Eye (tissue), 1 donor: ENCODE measurements at regions not wholly inside any gene's neighbourhood (a gene's known extent, or its start where the extent isn't known, plus 50 kb on each side); places are given as distances from the start of the nearest gene placed in this dataset.
A peak's percentile ranks its signal among the peaks of the same experiment; 100 is the strongest.

Experiments
- DNase-seq: peaks from one replicate; pipeline ENCODE4 v3.0.0-alpha.2; 2015

DNA sequence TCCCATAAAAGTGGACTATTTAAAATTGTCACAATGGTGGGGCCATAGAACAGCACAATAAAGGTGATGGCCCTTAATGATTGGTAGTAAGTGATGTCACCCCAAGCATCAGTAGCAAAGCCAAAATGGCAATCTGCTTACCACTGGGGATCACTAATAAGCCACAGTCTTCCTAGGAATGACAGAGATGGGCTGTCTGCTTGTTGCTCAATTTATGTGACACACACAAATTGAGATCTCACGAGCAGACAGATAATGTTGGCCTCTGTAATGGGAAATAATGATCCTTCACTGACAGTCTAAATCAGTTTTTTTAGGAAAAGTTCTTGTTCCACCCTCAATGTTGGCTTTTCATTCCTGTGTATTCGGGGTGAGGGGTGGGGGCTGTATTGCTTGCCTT, 515.1 kb downstream of the BRD1 start:
- no peak for DNase-seq

DNA sequence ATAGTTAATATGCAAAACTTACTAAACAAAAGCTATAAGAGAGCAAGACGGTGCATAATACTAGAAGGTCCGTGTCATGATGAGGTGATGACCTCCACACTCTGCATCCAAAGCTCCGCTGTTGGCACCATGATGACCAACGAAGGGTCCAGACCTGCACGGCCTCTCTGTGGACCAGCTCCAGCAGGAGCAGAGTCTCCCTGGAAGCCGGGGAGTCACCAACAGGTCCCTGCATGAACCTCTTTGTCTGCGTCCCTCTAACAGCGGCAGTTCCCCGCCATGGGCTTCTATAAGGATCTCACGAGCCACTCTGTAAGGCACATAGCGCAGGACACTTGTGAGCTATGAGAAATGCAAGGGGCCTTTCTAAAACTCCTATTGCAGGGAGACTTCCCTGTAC, 517.3 kb downstream of the BRD1 start:
- DNase-seq = no peak

DNA sequence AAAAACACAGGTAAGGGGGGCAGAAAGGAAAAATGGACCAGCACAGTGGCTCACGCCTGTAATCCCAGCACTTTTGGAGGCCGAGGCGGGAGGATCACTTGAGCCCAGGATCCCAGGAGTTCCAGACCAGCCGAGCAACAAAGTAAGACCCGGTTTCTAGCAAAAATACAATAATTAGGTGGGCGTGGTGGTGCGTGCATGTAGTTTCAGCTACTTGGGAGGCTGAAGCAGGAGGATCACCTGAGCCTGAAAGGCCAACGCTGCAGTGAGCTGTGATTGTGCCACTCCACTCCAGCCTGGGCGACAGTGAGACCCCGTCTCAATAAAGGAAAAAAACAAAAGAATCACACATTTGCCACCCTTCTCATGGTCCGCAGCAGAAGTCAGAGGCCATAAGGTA, 519.4 kb downstream of the BRD1 start:
- no peak for DNase-seq

DNA sequence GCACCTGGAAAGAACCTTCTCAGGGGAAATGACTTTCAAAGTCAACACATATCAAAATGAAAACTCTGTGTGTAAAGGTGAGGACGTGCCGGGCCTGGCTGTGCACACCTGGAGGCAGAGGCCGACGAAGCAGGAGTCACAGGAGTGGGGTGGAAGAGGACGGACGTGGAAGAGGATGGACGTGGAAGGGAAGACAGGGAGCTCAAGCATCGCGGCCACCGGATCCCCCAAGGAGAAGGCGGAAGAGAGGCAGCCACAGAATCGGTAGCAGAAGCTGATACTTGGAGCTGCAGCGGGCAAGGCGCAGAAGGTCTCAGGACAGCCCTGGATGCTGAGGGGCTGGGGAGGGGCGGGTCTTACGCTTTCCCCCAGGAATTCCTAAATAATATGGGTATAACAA, 519.8 kb downstream of the BRD1 start:
- DNase-seq = no peak

DNA sequence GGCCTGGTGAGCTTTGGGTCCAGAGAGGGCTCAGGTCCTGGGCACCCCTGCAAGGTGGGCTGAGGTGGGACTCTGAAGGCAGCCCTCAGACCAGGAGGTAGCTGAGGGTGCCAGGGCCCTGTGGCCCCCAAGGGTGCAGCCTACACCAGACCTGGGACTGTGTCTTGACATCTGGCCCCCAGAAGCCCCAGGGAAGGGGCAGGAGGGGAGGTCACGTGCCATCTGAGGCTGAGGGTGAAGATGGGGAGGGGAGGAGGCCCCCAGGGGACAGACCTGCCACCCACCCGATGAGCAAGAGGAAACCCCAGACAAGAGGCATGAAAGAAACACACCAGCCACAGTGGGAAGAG, 520.2 kb downstream of the BRD1 start:
- DNase-seq = no peak

DNA sequence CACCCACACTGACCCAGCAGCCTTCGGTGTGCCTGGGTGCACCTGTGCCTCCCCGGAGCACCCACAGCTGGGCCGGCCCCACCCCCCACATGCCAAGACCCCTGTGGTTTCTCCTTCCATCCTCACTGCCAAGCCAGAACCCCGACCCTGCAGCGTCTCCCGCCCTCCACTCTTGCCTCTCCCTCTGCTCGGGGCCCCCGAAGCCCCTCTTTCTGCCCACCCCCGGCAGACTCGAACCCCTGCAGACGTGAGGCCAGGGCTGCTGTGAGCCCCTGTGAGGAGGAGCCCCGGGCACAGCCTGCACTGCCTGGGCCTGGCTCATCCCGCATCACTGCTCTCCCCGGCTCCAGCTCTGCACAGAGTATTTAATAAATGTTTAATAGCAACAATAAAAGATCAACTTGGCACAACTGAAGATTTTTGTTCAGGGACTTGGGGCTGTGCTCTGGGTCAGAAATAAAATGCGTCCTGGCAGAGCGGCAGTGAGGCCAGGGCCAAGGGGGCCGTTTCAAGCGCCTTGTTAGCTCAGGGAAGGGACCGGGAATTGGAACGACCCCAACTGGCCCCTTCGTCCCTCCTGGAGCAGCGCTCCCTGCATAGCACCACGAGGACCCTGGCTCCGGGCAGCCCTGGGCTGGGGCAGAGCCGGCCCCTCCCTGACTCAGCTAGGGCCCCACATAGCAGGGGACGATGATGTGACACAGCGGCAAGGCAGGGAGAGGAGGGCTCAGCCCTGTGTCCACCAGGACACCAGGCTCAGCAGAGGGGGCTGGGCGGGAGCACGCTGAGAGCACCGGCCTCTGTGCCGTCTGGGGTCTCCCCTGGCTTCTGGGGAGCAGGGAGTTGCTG, 520.8 kb downstream of the BRD1 start:
- DNase-seq = no peak

DNA sequence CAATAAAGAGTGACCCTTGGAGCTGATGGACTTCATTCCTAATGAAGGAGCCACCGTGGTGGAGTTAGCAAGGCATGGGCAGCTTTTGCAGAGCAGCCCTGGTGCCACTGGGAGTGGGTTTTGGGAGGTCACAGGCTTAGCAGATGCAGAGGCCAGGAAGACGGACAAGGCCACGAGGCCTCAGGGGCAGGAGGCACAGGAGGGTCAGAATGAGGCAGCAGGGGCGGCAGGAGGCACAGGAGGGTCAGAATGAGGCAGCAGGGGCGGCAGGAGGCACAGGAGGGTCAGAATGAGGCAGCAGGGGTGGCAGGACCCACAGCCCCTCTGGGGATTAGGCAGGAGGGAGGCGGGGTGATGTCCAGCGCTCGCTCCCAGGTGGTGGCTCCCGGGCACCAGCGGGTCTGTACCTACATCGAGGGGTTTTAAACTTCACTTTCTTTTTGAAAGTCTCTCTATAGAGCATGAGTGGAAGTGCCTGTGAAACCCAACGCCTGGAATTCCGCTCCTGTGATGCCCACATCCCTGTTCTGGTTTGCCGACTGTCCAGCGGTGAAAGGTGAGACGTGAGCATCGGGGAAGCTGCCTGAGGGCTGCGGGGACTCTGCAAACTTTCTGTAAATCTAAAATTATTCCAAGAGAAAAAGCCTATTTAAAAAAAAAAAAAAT, 521.6 kb downstream of the BRD1 start:
- no peak for DNase-seq

DNA sequence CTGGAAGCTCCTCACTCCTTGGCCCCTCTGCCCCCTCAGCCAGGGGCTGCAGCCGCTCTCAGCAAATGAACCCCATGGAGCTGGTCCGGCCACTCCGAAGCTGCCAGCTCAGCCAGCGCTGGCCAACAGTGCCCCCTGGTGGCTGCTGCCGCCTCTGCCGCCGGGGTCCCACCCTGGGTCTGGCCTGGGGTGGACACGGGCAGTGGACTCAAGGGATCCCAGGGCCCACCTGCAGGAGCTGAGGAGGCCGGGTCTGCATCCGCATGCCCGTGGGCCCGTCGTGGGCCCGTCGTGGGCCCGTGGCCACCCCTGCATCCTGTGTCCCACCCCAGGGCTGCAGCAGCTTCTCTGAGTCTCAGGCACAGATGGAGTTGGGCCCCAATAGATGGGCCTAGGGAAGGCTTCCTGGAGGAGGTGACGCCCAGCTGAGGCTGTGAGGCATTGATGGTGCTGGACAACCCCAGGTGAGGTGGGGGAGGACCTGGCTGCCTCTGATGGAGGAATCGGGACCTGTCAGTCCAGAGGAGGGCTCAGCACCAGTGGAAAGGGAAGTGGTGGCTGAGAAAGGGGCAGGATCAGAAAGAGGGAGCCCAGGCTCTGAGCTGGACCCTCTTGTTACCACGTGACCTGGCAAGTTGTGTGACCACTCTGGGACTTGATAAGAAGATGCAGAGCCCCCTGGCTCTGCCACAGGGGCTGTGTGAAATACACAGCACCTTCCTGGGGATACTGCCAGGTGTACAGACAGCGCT, 522.3 kb downstream of the BRD1 start:
- DNase-seq = peak; percentile 88

DNA sequence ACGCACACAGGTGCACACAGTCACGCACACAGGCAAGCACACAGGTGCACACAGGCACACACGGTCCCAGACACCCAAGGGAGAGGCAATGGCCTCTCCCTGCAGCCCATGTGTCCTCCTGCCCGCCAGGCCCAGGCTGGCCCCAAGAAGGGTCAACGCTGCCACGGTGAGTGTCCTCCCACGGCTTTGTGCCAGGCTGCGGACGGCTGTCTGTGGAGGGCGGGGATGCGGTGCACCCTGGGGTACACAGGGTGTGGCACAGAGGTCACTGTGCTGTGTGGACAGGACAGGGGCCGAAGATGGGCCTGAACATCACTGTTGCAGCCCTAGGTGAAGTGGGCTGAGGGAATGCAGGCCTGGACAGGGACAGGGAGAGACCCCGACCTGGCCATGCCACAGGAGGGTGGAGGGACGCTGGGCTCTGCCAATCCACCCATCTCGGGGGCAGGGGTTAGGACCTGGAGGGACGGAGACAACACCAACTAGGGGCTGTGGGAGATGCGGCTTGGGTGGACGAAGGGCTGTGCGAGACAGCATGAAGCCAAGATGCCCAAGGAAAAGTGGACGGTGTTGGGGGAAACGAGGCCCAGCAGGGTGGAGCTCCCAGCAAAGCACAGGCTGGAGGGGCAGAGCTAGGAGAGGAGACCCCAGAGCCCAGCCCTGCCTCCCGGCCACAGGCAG, 523.8 kb downstream of the BRD1 start:
- DNase-seq = no peak

DNA sequence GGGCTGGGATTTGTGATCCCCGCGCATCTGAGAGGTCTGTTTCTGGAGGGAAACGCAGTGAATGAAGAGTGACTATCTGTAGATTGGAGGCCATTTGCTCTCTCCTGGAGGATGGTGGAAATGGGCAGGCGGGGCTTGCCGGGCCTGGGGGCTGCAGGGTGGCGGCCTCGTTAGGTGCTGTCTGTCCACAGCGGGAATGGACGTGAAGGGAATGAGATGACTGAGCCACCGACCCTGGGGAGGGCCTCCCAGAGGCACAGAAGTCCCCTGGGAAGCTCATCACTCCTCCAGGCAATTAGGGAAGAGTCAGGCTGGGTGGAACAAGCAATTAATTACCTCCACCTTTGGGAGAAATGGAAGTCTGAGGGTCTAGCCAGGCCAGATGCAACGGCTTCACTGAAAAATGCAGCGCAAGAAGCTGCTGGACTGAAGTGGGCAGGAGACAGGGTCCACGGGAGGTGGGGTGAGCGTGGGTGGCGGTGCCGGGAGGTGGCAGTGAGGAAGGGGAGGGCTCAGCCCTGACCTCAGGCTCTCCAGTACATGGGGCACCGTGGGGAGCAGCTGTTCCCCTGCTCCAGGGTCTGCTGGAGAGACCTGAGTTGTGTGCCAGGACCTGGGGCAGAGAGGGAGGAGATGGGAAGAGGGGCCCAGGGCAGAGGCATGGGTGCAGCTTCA, 524.5 kb downstream of the BRD1 start:
- no peak for DNase-seq

DNA sequence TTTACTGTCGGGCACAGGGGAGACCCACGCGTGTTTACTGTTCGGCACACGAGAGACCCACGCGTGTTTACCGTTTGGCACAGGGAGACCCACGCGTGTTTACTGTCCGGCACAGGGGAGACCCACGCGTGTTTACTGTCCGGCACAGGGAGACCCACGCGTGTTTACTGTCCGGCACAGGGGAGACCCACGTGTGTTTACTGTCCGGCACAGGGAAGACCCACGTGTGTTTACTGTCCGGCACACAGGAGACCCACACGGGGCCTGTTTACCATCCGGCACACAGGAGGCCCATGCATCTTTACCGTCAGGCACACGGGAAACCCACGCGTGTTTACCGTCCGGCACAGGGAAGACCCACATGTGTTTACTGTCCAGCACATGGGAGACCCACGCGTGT, 525.1 kb downstream of the BRD1 start:
- no peak for DNase-seq

DNA sequence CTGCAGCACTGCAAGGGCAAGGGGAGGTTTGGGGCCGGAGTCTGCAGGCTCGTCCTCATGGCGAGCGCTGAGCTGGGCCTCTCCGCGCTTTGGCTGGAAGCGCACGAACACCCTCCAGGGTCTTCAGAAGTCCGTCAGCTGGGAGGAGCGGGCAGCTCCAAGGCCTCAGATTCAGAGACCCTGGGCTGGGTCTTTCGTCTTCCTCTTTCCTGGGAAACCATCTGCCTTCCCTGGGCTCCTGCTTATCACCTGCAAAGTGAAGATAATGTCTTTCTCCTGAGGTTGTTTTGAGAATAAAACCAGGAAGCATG, 525.6 kb downstream of the BRD1 start:
- no peak for DNase-seq

DNA sequence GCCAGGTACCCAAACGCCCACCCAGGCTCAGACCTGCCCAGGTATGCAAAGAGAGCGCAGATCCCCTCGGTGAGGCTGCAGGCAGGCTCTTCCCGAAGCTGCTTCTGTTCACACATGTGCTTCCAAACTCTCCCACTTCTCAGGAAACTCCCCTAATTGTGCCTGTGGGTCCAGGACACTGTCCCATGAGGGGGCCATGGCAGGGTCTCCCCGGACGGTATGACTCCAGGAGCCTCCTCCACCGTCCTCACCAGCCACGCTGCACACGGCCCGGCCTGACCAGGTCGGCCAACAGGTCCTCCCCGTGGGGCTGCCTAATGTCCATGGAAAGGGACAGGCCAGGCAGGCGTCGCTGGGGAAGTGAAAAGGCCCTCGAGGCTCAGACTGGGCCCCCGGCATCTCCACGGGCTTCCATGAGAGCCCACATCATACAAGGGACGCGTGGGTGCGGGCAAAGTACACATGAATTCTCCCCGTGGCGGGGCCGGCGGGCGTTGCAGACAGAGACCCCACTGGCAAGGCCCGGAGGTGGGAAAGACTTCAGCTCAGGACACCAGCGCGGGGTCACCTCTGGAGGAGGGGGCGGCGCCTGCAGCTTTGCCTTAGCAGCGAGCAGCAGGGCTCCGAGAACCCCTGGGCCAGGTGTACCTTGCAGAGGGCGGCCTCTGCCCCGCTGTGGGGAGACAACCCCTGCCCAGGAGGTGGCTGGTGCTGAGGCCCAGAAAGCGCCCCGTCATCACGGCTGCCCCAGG, 526.1 kb downstream of the BRD1 start:
- DNase-seq = no peak

DNA sequence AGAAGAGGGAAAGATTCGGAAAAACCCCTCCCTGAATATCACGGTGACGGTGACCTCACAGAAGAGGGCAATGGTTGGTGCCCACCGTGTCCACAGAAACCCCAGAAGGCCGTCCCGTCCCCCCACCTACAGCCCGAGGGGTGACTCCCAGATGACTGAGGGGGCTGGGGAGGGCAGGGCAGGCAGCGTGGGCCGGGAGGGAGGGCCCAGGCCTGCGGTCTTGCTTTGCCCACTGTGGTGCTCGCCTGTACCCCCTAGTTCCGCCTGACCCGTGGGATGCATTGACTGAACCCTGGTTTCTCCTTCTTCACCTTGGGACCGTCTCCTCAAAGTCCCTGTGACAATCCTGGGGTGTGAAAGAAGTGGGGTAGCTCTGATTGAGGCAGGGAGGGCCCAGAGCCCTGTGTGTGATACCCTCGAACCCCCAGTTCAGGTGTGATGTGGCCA, 526.7 kb downstream of the BRD1 start:
- DNase-seq = no peak

DNA sequence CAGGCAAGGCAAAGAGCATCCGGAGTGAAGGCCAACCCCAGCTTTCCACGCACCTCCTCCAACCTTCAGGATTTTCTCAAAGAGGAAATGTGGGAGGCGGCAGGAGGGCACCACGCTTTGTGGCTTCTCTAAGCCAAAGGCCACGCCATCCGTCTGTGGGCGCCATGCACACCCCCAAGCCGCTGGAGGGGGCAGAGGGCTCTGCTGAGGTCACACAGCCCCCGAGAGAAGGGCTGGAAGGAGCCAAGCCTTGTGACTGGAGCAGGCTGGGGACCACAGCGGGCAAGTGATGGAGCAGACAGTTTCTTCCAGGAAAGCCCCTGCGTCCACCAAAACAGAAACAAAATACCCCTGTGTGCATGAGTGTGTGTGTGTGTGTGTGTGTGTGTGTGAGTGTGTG, 527.4 kb downstream of the BRD1 start:
- DNase-seq = no peak

DNA sequence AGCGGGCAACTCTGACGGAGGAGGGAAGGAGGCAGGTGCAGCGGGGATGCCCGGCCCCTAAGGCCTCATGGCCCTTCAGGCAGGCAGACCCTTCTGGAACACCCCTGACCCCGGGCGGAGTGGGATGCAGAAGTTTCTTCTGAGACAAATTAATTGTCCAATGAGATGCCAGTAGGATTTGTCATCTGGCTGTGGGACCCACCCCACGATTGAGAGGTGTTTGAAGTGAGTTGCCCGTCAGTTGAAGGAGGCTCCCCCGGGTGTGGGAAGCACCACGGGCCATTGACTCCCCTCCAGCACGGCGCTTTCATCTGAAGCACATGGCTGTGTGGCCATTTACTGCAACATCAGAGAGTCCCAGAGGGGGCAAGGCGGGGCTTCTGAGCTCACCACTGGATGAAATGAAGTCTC, 527.8 kb downstream of the BRD1 start:
- DNase-seq = peak; percentile 14

DNA sequence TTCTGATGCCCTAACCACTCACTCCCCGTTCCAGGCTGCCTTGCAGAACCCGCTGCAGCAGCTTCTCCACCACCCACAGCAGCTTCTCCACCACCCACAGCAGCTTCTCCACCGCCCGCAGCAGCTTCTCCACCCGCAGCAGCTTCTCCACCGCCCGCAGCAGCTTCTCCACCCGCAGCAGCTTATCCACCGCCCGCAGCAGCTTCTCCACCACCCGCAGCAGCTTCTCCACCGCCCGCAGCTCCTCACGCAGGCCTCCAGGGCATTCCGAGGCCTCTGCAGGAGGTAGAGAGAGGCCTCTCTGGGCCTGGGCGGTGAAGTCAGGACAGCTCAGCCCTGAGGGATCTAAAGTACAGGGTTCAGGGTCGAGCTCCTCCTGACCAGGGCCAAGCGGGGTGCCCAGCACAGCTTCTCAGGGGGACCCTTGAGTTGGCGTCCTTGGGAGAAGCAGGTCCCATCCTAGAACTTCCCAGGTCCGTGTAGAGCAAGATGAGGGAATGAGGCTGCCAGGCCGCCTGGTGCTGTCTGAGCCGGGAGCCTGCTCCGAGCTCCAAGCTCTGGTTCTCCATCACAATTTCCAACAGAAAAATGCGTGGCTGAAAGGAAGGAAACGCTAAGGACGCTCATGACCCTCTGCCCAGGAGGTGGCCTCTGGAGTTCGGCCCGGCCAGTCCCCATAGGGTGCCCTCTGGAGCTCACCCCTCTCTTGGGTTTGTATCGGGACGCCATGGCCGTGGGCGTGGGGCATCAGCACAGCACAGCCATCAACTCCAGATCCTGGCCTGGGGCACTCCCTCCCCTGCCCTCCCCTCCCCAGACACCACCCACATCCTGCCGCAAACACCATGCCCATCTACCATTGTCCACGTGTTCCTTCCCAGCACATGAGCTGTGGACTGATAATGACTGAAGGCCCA, 528.6 kb downstream of the BRD1 start:
- DNase-seq = no peak

DNA sequence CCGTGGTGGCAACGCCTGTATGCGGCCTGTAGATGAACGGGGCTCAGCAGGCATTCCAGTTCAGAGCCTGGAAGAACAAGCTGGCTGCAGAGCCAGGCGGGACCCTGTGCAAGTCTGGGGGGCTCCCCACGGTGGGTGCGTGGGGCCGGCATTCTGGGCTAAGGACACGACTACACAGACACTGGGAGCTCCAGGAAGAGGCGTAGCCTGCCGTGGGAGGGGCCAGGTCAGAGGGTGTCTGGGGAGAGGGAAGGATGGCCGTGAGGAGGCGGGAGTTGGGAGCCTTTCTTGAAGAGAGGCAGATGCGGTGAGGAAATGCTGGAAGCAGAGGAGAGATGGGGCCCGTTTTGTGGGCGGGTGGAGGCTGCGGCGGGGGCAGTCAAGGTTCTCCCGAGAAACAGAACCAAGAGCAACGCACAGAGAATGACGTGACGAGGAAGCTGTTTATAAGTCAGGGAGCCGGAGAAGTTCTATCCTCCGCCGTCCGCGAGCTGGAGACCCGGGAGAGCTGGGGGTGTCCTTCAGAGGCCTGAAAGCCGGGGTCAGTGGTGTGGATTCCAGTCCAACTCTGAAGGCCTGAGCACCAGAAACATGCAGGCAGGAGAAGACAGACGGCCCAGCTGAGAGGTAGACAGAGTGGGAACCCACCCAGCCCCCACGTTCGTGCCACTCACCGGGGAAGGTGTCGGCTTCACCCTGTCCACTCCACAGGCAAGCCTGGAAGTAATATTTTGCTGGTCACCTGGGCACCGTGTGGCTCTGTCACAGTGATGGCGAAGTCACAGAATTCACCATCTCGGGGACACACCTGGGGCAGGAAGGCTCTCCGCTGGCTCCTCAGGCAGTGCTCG, 529.6 kb downstream of the BRD1 start:
- DNase-seq = no peak

DNA sequence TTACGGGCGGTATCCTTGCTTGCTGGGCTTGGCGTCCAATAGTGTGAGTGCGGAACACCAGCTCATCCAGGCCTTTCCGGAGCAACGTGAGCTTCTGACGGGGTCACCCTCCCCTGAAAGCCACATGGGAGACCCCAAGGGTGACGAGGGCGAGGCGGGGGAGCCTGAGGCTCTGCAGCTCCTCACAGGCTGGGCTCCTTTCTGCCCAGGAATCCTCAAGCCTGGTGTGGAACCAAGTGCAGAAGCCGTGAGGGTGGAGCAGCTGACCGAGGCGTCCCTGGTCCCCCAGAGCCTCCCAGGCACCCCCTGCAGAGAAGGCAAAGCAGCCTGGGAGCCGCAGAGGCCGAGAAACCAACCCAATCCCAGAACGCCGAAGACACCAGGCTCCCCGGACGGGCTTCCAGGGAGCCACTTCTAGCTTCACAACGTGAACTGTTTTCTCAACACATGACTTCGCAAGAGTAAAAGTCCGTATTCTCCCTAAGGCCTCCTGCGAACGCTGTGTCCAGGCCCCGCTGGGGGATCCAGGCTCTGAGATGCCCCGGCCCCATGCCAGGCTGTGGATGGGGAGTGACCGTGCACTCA, 530.3 kb downstream of the BRD1 start:
- no peak for DNase-seq

DNA sequence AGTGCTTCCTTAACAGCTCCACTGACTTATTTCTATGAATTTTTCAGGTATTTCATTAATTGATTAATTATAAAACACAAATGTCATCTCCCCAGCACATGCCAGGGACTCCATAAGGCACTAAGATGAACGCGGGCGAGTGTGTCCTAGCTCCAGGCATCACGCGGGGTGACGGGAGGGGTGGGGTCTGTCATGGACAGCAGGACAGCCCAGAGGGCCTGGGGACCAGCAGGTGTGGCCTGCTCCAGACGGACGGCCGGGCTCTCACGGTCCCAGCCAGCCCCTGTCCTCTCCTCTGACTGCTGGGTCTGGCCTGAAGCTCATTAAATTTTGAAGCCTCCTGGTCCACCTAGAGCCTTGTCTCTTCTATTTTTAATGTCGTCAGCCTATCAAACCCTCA, 531.1 kb downstream of the BRD1 start:
- peak; percentile 22 for DNase-seq
